SK-N-SH (cell line): ENCODE measurements at regions not wholly inside any gene's neighbourhood (a gene's known extent, or its start where the extent isn't known, plus 50 kb on each side); places are given as distances from the start of the nearest gene placed in this dataset.

Source experiments
- CTCF ChIP-seq: fragments of 200-600 bp; sonication (generic); IDR thresholded peaks from 2 replicates; pipeline ENCODE4 v1.6.1; 2017; ENCODE audit warnings: antibody characterized with exemption, mild to moderate bottlenecking, moderate library complexity
- EP300 ChIP-seq, 2 experiments: IDR thresholded peaks; 2 replicates each; pipeline versions ENCODE4 v1.4.0 to v1.6.1; 2012; ENCODE audit warnings: borderline replicate concordance in 1 of 2, low read depth in 1 of 2, low read length in 1 of 2
- FOXM1 ChIP-seq: IDR thresholded peaks from 2 replicates; pipeline ENCODE4 v1.4.0; 2012; ENCODE audit warnings: low read depth, mild to moderate bottlenecking
- NRF1 ChIP-seq: IDR thresholded peaks from 2 replicates; pipeline ENCODE4 v1.6.1; 2012; ENCODE audit warnings: low read depth, mild to moderate bottlenecking, low read length
- POLR2AphosphoS5 ChIP-seq: IDR thresholded peaks from 2 replicates; pipeline ENCODE4 v1.6.1; 2012; ENCODE audit warnings: low read depth, low read length
- RAD21 ChIP-seq: IDR thresholded peaks from 2 replicates; pipeline ENCODE4 v1.6.1; 2012; ENCODE audit warnings: mild to moderate bottlenecking, low read length
- REST ChIP-seq: IDR thresholded peaks from 2 replicates; pipeline ENCODE4 v1.6.1; 2012; ENCODE audit warnings: mild to moderate bottlenecking, low read depth, low read length, moderate library complexity
- SIN3A ChIP-seq: IDR thresholded peaks from 2 replicates; pipeline ENCODE4 v1.6.1; 2012; ENCODE audit warnings: low read depth, mild to moderate bottlenecking, low read length, moderate library complexity, borderline replicate concordance
- USF1 ChIP-seq: IDR thresholded peaks from 2 replicates; pipeline ENCODE4 v1.4.0; 2012; ENCODE audit warnings: low read depth, borderline replicate concordance
- YY1 ChIP-seq: IDR thresholded peaks from 2 replicates; pipeline ENCODE4 v1.4.0; 2012; ENCODE audit warnings: low read depth, mild to moderate bottlenecking
- TF ChIP-seq, protein P1 (sequence below): IDR thresholded peaks from 2 replicates; pipeline ENCODE4 v1.4.0; 2012; ENCODE audit warnings: low read depth

DNA sequence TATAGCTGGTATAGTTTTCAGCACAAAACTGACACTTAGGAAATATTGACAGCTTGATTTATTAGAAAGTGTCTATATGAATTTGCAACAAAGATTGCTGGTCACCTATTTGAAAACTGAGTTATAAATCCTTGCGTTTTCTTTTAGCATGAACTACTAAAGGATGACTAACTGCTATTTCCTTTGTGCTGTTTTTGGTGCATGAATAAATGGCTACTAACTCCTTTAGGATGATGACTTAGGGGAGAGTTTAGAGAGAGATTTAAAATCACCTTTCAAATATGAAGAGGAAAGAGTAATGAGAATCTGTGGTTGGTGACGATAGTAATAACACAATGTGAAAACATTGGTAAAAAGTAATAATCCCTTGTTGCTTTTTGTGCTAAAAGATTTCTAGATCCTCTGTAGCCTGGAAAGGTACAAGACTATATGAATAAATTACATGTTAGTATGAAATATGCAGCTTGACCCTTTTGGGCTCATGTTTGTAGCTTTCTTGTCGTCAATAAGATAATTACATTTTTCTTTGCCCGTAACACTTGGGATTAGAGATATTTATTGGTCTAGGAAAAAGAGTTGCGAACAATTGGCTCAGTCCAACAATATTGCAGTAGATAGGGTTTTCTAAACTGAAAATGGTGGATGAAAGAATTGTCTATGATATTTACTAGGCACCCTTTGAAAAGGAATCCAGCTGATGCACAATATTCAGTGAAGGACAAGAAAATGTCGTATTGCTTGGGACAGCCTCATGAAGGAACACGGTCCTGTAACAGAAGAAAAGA lies 453.0 kb downstream of the ADAMTS20 start:
- TF ChIP-seq FOXM1 = no peak
- no peak for TF ChIP-seq CTCF
- no peak for TF ChIP-seq REST
- TF ChIP-seq POLR2AphosphoS5 = no peak
- TF ChIP-seq SIN3A = no peak
- no peak for TF ChIP-seq USF1
- TF ChIP-seq NRF1 = no peak
- no peak for TF ChIP-seq EP300 (IDR thresholded peaks at IDR 0.05; ENCODE audit: borderline replicate concordance in 1 of 2, low read depth in 1 of 2, low read length in 1 of 2)
- no peak for TF ChIP-seq RAD21
- TF ChIP-seq, protein P1, sequence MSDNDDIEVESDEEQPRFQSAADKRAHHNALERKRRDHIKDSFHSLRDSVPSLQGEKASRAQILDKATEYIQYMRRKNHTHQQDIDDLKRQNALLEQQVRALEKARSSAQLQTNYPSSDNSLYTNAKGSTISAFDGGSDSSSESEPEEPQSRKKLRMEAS = no peak
- TF ChIP-seq YY1 = no peak
